ENCODE measurements at regions not wholly inside any gene's neighbourhood (a gene's known extent, or its start where the extent isn't known, plus 50 kb on each side); places are given as distances from the start of the nearest gene placed in this dataset.
"Not testable (repeated sequence)": the region's sequence is repeated elsewhere in the genome, so short reads cannot be mapped to it uniquely, and the experiment has no call there.

DNA sequence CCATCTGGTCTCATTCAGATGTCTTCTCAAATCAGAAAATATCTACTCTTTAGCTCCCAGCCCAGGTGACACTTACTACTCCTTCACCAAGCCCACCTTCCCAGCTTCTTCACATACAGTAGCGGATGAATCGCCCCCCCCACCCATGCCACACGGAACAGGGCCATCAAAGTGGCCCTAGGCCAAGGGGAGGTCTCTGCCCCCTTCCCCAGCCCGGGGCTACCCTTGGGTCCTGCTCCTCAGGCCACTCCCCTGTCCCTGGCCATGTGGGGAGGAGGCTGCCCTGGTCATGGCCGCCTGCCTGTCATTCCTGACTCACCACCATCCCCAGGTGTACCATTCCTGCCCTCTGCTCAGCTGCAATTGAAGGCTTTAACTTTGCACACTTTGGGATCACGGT, 142.8 kb downstream of the NECTIN1 start:
- DNase-seq: no peak
- TF ChIP-seq, protein P1, sequence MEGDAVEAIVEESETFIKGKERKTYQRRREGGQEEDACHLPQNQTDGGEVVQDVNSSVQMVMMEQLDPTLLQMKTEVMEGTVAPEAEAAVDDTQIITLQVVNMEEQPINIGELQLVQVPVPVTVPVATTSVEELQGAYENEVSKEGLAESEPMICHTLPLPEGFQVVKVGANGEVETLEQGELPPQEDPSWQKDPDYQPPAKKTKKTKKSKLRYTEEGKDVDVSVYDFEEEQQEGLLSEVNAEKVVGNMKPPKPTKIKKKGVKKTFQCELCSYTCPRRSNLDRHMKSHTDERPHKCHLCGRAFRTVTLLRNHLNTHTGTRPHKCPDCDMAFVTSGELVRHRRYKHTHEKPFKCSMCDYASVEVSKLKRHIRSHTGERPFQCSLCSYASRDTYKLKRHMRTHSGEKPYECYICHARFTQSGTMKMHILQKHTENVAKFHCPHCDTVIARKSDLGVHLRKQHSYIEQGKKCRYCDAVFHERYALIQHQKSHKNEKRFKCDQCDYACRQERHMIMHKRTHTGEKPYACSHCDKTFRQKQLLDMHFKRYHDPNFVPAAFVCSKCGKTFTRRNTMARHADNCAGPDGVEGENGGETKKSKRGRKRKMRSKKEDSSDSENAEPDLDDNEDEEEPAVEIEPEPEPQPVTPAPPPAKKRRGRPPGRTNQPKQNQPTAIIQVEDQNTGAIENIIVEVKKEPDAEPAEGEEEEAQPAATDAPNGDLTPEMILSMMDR (IDR thresholded peaks at IDR 0.05): no peak
- H3K36me3 ChIP-seq (ENCODE audit: low read depth): no peaks in the 10 kb centered on the region
- no peaks in the 10 kb centered on the region for H3K9me3 ChIP-seq
- intact Hi-C loops (cut with DNase I, micrococcal nuclease): no loop called here
- ATAC-seq: no peak
- peaks cover 14% of the 10 kb centered on the region for H3K4me1 ChIP-seq (ENCODE audit: low read depth)
- no peak overlapping the region for H3K4me3 ChIP-seq

DNA sequence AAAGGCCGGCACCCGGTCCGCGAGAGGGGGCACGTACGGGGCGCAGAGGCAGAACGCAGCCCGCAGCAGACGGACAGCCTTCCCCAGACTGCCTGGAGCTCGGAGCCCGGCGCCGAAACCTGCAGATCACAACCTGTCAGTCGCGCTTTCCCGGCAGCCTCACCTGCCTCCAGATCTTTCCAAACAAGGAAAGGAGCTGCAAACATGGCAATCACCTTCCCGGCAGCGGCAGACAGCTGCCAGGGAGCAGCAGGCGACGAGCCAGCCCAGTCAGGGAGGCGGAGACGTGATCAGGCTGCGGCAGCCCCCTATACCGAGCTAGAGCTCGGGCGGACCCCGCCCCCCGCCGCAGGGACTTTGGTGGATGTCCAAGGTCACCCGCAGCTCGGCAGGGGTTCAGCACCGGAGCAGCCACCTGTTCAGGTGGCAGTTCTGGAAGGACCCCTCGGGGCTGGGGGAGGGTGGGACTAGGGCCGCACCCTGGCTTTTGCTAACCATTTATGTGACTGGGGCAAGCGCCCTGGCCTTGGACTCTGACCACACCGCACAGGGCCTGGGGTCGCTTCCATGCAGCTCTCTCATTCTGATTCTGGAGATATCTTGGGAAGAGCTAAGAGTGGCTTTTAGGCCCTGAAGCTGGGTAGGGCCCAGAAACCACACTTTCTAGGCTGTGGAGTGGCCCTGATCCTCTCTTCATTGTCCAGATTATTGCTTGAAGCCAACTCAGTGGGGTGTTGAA, 143.8 kb downstream of the NECTIN1 start:
- intact Hi-C loops (cut with DNase I, micrococcal nuclease): no loop called here
- TF ChIP-seq, protein P1 (IDR thresholded peaks at IDR 0.05): no peak

DNA sequence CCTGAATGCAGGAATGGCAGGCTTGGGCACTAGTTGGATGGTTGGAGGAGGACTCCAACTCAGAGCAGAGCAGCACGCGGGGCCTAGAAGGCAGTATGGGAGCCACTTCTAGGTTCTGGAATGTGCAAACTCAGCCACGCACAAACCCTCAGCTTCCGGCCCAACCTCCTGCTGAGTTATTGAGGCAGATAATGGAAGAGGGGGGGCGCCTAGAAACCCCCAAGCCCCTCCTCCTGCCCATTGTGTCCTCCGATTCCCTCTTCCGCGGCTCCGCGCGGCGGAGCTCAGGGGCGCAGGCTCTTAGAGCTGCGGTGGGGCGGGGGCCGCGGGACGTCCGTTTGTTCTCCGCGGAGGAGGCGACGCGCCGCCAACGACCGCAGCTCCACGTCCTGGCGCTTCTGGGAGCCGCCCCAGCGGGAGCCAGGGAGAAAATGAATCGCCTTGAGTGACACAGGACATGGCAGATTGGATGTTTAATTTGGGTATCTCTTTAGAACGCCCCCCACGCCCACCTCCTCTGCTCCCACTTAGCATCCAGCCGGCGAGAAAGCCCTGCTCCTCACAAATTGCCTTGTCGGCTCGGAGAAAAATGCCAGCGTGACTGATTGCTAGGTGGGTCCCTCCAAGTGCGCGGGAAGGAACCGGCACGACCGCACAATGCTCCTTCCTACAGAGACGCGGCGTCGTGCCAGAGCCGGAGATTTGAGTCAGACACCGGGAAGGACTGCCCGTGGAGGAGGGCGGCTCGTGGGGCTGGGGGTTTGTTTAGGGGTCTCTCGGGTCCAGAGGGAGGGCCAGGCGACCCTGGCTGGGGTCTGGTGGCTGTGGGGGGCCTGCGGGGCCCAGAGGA, 144.6 kb downstream of the NECTIN1 start:
- Histone ChIP-seq H3K4me3 (no peak overlapping the region), H3K9me3 (no peaks in the 10 kb centered on the region), H3K36me3 (ENCODE audit: low read depth) (no peaks in the 10 kb centered on the region), H3K4me1 (ENCODE audit: low read depth) (peaks cover 14% of the 10 kb centered on the region)
- DNase-seq (peak; percentile 34 to 58 (median 35)), ATAC-seq (peak; percentile 51)
- TF ChIP-seq, protein P1 (IDR thresholded peaks at IDR 0.05): no peak
- intact Hi-C loops (cut with DNase I, micrococcal nuclease): no loop called here

More for the DNA sequence above, 143.8 kb downstream of the NECTIN1 start:
- Histone ChIP-seq H3K36me3 (ENCODE audit: low read depth) (no peaks in the 10 kb centered on the region), H3K4me3 (no peak overlapping the region), H3K9me3 (no peaks in the 10 kb centered on the region), H3K4me1 (ENCODE audit: low read depth) (peaks cover 14% of the 10 kb centered on the region)
- ATAC-seq (peak; percentile 62), DNase-seq (peak in 2 of 3 donors; percentile 11 to 39)

DNA sequence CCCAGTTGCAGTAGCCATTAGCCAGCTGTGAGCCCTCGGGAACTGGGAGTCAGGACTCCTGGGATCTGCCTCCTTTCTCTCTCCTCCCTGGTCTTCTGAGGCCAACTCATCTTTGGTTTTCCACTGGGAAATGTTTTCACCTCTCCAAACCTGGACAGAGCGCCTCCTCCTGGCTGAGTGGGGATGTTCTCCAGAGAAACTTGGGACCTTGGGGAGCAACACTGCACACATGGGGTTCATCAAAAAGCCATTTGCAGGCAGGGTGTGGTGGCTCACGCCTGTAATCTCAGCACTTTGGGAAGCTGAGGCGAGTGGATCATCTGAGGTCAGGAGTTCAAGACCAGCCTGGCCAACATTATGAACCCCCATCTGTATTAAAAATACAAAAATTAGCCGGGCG, 145.4 kb downstream of the NECTIN1 start:
- ATAC-seq (no peak), DNase-seq (no peak)
- intact Hi-C loops (cut with DNase I, micrococcal nuclease): no loop called here
- TF ChIP-seq, protein P1 (IDR thresholded peaks at IDR 0.05): no peak
- H3K9me3 ChIP-seq: no peaks in the 10 kb centered on the region
- no peak overlapping the region for H3K4me3 ChIP-seq
- no peaks in the 10 kb centered on the region for H3K36me3 ChIP-seq (ENCODE audit: low read depth)
- H3K4me1 ChIP-seq (ENCODE audit: low read depth): peaks cover 14% of the 10 kb centered on the region

DNA sequence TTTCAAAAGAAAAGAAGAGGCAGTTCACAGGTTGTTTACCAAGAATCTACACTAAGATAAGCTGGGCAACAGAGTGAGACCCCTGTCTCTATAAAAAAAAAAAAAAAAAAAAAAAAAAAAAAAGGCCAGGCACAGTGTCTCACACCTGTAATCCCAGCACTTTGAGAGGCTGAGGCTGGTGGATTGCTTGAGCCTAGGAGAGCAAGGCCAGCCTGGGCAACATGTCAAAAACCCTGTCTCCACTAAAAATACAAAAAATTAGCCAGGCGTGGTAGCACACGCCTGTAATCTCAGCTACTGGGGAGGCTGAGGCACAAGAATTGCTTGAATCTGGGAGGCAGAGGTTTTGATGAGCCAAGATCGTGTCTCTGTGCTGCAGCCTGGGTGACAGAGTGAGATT, 147.6 kb downstream of the NECTIN1 start:
- H3K36me3 ChIP-seq (ENCODE audit: low read depth); DNase-seq; intact Hi-C loops (cut with DNase I, micrococcal nuclease); ATAC-seq; H3K4me3 ChIP-seq; H3K9me3 ChIP-seq: not testable (repeated sequence)
- peaks cover 14% of the 10 kb centered on the region for H3K4me1 ChIP-seq (ENCODE audit: low read depth)

DNA sequence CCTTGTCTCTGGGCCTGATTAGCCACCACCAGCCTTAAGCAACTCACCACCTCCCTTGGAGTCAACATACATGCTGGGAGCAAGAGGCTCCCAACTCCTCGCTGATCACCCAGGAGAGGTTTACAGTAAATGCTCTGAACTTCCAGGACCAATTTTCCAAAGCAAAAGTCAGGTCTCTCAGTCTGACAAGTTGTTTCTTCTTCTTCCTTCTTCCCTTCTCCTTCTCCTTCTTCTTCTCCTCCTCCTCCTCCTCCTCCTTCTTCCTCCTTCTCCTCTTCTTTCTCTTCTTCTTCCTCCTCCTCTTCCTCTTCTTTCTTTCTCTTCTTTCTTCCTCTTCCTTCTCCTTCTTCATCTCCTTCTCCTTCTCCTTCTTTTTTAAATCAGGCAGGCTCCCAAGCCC, 148.2 kb downstream of the NECTIN1 start:
- TF ChIP-seq, protein P1 (IDR thresholded peaks at IDR 0.05): no peak
- no peak for DNase-seq
- H3K36me3 ChIP-seq (ENCODE audit: low read depth): no peaks in the 10 kb centered on the region
- intact Hi-C loops (cut with DNase I, micrococcal nuclease): no loop called here
- H3K4me3 ChIP-seq: no peak overlapping the region
- no peaks in the 10 kb centered on the region for H3K9me3 ChIP-seq
- ATAC-seq: no peak
- H3K4me1 ChIP-seq (ENCODE audit: low read depth): peaks cover 14% of the 10 kb centered on the region

Measured in mucosa of descending colon (tissue), 3 donors.